H9 (cell line): ENCODE measurements at regions not wholly inside any gene's neighbourhood (a gene's known extent, or its start where the extent isn't known, plus 50 kb on each side); places are given as distances from the start of the nearest gene placed in this dataset.

Experiments
- DNase-seq: peaks from one replicate; pipeline ENCODE4 v3.0.0-alpha.2; 2017
- H2AFZ ChIP-seq: one replicate; pipeline ENCODE4 v1.6.1; 2013; ENCODE audit warnings: mild to moderate bottlenecking, low read length, control low read depth, moderate library complexity
- H2AK5ac ChIP-seq: 2 replicates; pipeline ENCODE4 v1.6.1; 2013; ENCODE audit warnings: low read length, control low read depth, mixed read lengths; ENCODE audit not compliant: insufficient read length
- H2BK120ac ChIP-seq: one replicate; pipeline ENCODE4 v1.6.1; 2013; ENCODE audit warnings: low read depth, mild to moderate bottlenecking, low read length, control low read depth, inconsistent platforms; ENCODE audit not compliant: poor library complexity, severe bottlenecking
- H2BK12ac ChIP-seq: 2 replicates; pipeline ENCODE4 v1.6.1; 2013; ENCODE audit warnings: low read length, control low read depth, mixed read lengths, low read depth; ENCODE audit not compliant: insufficient read length
- H2BK15ac ChIP-seq: 2 replicates; pipeline ENCODE4 v1.6.1; 2013; ENCODE audit warnings: low read depth, low read length, control low read depth
- H2BK20ac ChIP-seq: one replicate; pipeline ENCODE4 v1.6.1; 2013; ENCODE audit warnings: low read depth, mild to moderate bottlenecking, low read length, control low read depth, inconsistent platforms; ENCODE audit not compliant: poor library complexity, severe bottlenecking
- H2BK5ac ChIP-seq: 2 replicates; pipeline ENCODE4 v1.6.1; 2013; ENCODE audit warnings: low read length, control low read depth, mixed read lengths; ENCODE audit not compliant: insufficient read length
- H3K14ac ChIP-seq: 2 replicates; pipeline ENCODE4 v1.6.1; 2013; ENCODE audit warnings: low read length, control low read depth; ENCODE audit not compliant: insufficient read depth
- H3K18ac ChIP-seq: 2 replicates; pipeline ENCODE4 v1.6.1; 2013; ENCODE audit warnings: low read depth, mild to moderate bottlenecking, mixed read lengths, low read length, control low read depth; ENCODE audit not compliant: insufficient read length
- H3K23ac ChIP-seq: 2 replicates; pipeline ENCODE4 v1.6.1; 2013; ENCODE audit warnings: low read length, control low read depth, mixed read lengths, low read depth; ENCODE audit not compliant: insufficient read length
- H3K23me2 ChIP-seq: 2 replicates; pipeline ENCODE4 v1.6.1; 2013; ENCODE audit warnings: low read depth, mild to moderate bottlenecking, mixed read lengths, low read length, control low read depth; ENCODE audit not compliant: insufficient read length, poor library complexity, severe bottlenecking
- H3K27ac ChIP-seq: 2 replicates; pipeline ENCODE4 v1.5.1; 2013; ENCODE audit warnings: low read length, control low read depth, mixed read lengths, low read depth; ENCODE audit not compliant: insufficient read length
- H3K27me3 ChIP-seq: 2 replicates; pipeline ENCODE4 v1.6.1; 2013; ENCODE audit warnings: low read length, control low read depth, inconsistent platforms; ENCODE audit not compliant: insufficient read depth
- H3K4ac ChIP-seq: 2 replicates; pipeline ENCODE4 v1.6.1; 2013; ENCODE audit warnings: low read depth, mild to moderate bottlenecking, control low read depth, inconsistent platforms, low read length, moderate library complexity
- H3K4me1 ChIP-seq: 2 replicates; pipeline ENCODE4 v1.6.1; 2013; ENCODE audit warnings: low read length, control low read depth, inconsistent platforms; ENCODE audit not compliant: insufficient read depth
- H3K4me2 ChIP-seq: 2 replicates; pipeline ENCODE4 v1.6.1; 2013; ENCODE audit warnings: low read length, control low read depth, mixed read lengths; ENCODE audit not compliant: insufficient read length, insufficient read depth
- H3K56ac ChIP-seq: 2 replicates; pipeline ENCODE4 v1.6.1; 2013; ENCODE audit warnings: low read depth, mild to moderate bottlenecking, mixed read lengths, low read length, control low read depth; ENCODE audit not compliant: insufficient read length
- H3K79me1 ChIP-seq: 2 replicates; pipeline ENCODE4 v1.6.1; 2013; ENCODE audit warnings: low read depth, mild to moderate bottlenecking, moderate library complexity, low read length, control low read depth, inconsistent platforms; ENCODE audit not compliant: insufficient read depth, poor library complexity, severe bottlenecking
- H3K79me2 ChIP-seq: 2 replicates; pipeline ENCODE4 v1.6.1; 2013; ENCODE audit warnings: low read length, control low read depth, inconsistent platforms; ENCODE audit not compliant: insufficient read depth
- H3K9ac ChIP-seq: 2 replicates; pipeline ENCODE4 v1.6.1; 2013; ENCODE audit warnings: low read length, control low read depth, mixed read lengths; ENCODE audit not compliant: insufficient read length; ENCODE audit errors: extremely low read depth
- H3K9me3 ChIP-seq: one replicate; pipeline ENCODE4 v1.6.1; 2013; ENCODE audit warnings: low read depth, low read length, inconsistent platforms; ENCODE audit not compliant: control insufficient read depth
- H3T11ph ChIP-seq: one replicate; pipeline ENCODE4 v1.6.1; 2013; ENCODE audit warnings: mild to moderate bottlenecking, low read length, control low read depth, inconsistent platforms
- H4K20me1 ChIP-seq: one replicate; pipeline ENCODE4 v1.6.1; 2013; ENCODE audit not compliant: control insufficient read depth, insufficient read length, insufficient read depth
- H4K5ac ChIP-seq: 2 replicates; pipeline ENCODE4 v1.6.1; 2013; ENCODE audit warnings: low read depth, mild to moderate bottlenecking, mixed read lengths, low read length, control low read depth; ENCODE audit not compliant: insufficient read length
- H4K8ac ChIP-seq: replicated peaks from 2 replicates; pipeline ENCODE4 v1.6.1; 2013; ENCODE audit warnings: low read length, control low read depth, mixed read lengths, low read depth; ENCODE audit not compliant: insufficient read length
- H4K91ac ChIP-seq: 2 replicates; pipeline ENCODE4 v1.6.1; 2013; ENCODE audit warnings: low read depth, mild to moderate bottlenecking, moderate library complexity, mixed read lengths, low read length, control low read depth; ENCODE audit not compliant: insufficient read length
- H3K27ac Mint-ChIP-seq, 3 experiments: 2 replicates in 2 of 3; 3 replicates in 1 of 3; pipeline ENCODE4 v1.8.0; 2020 to 2021; ENCODE audit warnings: mixed read lengths in 3 of 3, mild to moderate bottlenecking in 1 of 3, moderate library complexity in 1 of 3
- H3K27me3 Mint-ChIP-seq: 2 replicates; pipeline ENCODE4 v1.8.0; 2021; ENCODE audit warnings: low read depth, mild to moderate bottlenecking, moderate library complexity, mixed read lengths
- H3K36me3 Mint-ChIP-seq, 3 experiments: 2 replicates in 2 of 3; 3 replicates in 1 of 3; pipeline ENCODE4 v1.8.0; 2020 to 2021; ENCODE audit warnings: low read depth in 3 of 3, mixed read lengths in 3 of 3; ENCODE audit not compliant: insufficient read depth in 1 of 3
- H3K4me1 Mint-ChIP-seq, 2 experiments: 2 replicates each; pipeline ENCODE4 v1.8.0; 2020; ENCODE audit warnings: mixed read lengths in 2 of 2
- H3K4me3 Mint-ChIP-seq, 2 experiments: 2 replicates in 1 of 2; 3 replicates in 1 of 2; pipeline ENCODE4 v1.8.0; 2020 to 2021; ENCODE audit warnings: mild to moderate bottlenecking in 2 of 2, mixed read lengths in 2 of 2, moderate library complexity in 1 of 2
- H3K9me3 Mint-ChIP-seq, 2 experiments: 2 replicates in 1 of 2; 3 replicates in 1 of 2; pipeline ENCODE4 v1.8.0; 2020; ENCODE audit warnings: mild to moderate bottlenecking in 2 of 2, mixed read lengths in 2 of 2, moderate library complexity in 1 of 2
- WGBS: extraction: QIAGEN DNeasy Blood & Tissue Kit; methylation state at CpG from one replicate; pipeline ENCODE4 v1.1.7; 2013; ENCODE audit warnings: missing lambda C conversion rate, low lambda C conversion rate, mixed read lengths; ENCODE audit not compliant: insufficient read length; ENCODE audit errors: extremely low coverage; 5-methylcytosine and 5-hydroxymethylcytosine counted together
- TF ChIP-seq, protein P1 (sequence below): fragments of 200-600 bp; sonication (generic); conservative IDR thresholded peaks from 3 replicates; pipeline ENCODE4 v1.8.0; 2021; ENCODE audit warnings: antibody characterized with exemption, mild to moderate bottlenecking

DNA sequence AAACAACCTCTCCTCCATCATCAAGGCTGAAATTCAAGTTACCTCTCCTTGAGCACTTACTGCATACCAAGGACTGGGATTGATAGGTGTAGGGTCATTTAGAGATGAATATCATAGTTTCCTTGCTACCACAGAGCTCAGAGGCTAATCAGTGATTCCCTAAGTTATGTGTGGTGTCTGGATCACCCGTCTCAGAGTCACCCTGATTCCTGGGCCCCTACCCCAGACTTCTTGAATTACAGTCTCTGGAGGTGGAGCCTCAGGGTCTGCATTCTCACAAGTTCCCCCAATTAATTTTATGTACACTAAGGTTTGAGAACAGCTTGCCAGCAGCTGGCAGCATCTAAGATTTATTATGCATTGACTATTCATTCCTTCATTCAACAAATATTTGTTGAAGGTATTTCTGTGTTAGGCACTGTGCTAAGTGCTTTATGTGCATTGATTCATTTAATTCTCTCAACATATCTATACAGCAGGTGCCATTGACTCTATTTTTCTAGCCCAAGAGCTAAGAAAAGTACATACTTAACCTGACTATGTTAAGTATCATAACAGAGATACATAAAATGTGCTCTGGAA, 182.9 kb upstream of the FGGY start:
- Histone ChIP-seq H3K14ac (no peak overlapping the region), H3K9me3 (no peaks in the 10 kb centered on the region), H2BK12ac (no peak overlapping the region), H3K18ac (no peak overlapping the region), H3K4me1 (no peaks in the 10 kb centered on the region), H2BK20ac (no peak overlapping the region), H4K8ac (no peak overlapping the region), H2BK15ac (no peak overlapping the region), H4K5ac (no peak overlapping the region), H3K79me1 (no peaks in the 10 kb centered on the region), H3K9ac (no peak overlapping the region), H2BK5ac (no peak overlapping the region), H2BK120ac (no peak overlapping the region), H2AK5ac (no peak overlapping the region), H3T11ph (no peak overlapping the region), H3K4me2 (no peak overlapping the region), H2AFZ (no peak overlapping the region), H3K79me2 (no peaks in the 10 kb centered on the region), H3K23ac (no peak overlapping the region), H3K23me2 (no peaks in the 10 kb centered on the region), H3K27me3 (no peaks in the 10 kb centered on the region), H4K91ac (no peak overlapping the region), H3K56ac (no peak overlapping the region), H4K20me1 (no peaks in the 10 kb centered on the region), H3K27ac (no peak overlapping the region), H3K4ac (no peak overlapping the region)
- TF ChIP-seq, protein P1, sequence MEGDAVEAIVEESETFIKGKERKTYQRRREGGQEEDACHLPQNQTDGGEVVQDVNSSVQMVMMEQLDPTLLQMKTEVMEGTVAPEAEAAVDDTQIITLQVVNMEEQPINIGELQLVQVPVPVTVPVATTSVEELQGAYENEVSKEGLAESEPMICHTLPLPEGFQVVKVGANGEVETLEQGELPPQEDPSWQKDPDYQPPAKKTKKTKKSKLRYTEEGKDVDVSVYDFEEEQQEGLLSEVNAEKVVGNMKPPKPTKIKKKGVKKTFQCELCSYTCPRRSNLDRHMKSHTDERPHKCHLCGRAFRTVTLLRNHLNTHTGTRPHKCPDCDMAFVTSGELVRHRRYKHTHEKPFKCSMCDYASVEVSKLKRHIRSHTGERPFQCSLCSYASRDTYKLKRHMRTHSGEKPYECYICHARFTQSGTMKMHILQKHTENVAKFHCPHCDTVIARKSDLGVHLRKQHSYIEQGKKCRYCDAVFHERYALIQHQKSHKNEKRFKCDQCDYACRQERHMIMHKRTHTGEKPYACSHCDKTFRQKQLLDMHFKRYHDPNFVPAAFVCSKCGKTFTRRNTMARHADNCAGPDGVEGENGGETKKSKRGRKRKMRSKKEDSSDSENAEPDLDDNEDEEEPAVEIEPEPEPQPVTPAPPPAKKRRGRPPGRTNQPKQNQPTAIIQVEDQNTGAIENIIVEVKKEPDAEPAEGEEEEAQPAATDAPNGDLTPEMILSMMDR = no peak
- Mint-ChIP-seq H3K9me3 (no peaks in the 10 kb centered on the region), H3K36me3 (no peaks in the 10 kb centered on the region), H3K4me1 (peaks cover 48 to 53% of the 10 kb centered on the region in 2 experiments), H3K27ac (no peak overlapping the region), H3K4me3 (no peak overlapping the region), H3K27me3 (no peaks in the 10 kb centered on the region)
- WGBS = no CpG with 5 or more reads among the region's 1 CpG
- no peak for DNase-seq
